Panc1 (cell line): ENCODE measurements at regions not wholly inside any gene's neighbourhood (a gene's known extent, or its start where the extent isn't known, plus 50 kb on each side); places are given as distances from the start of the nearest gene placed in this dataset.

Experiments
- ATAC-seq: fragments of 200-7000 bp; cut with Tn5 transposase; 2 replicates; pipeline ENCODE4 v1.9.1; 2020; ENCODE audit warnings: mild to moderate bottlenecking, moderate library complexity
- BruUV-seq: library from RNA; stranded (reverse); fragments of 400-500 nt; replicated peaks from 2 replicates; lab custom pipeline; 2021; lab: Mats Ljungman, UMichigan
- CTCF ChIA-PET: fragments of 300-600 bp; sonication (Branson Sonifier 250); formaldehyde crosslinking; loops from one replicate; lab custom pipeline; 2022; ENCODE audit warnings: antibody characterized with exemption; lab: Charles Lee
- POLR2A ChIA-PET: fragments of 300-600 bp; sonication (Branson Sonifier 250); formaldehyde crosslinking; loops from one replicate; lab custom pipeline; 2022; ENCODE audit warnings: antibody characterized with exemption; lab: Charles Lee
- DNase-seq: peaks from one replicate; pipeline ENCODE4 v3.0.0-alpha.2; 2010; ENCODE audit warnings: low read depth, low spot score
- H3K27ac ChIP-seq: 2 replicates; pipeline ENCODE4 v1.5.1; 2011; ENCODE audit warnings: mild to moderate bottlenecking, low read length, inconsistent platforms
- H3K27me3 ChIP-seq: fragments of 200-500 bp; sonication (Bioruptor generic); 2 replicates; pipeline ENCODE4 v1.6.0; 2014; ENCODE audit warnings: low read length, inconsistent platforms; ENCODE audit not compliant: control insufficient read depth, insufficient read depth
- H3K36me3 ChIP-seq: fragments of 200-500 bp; sonication (Bioruptor generic); 2 replicates; pipeline ENCODE4 v1.5.1; 2014; ENCODE audit warnings: inconsistent platforms, mild to moderate bottlenecking, low read length, moderate library complexity; ENCODE audit not compliant: control insufficient read depth, insufficient read depth
- H3K4me1 ChIP-seq: 2 replicates; pipeline ENCODE4 v1.5.1; 2011; ENCODE audit warnings: inconsistent platforms, mild to moderate bottlenecking, low read length, moderate library complexity; ENCODE audit not compliant: control insufficient read depth, insufficient read depth
- H3K4me3 ChIP-seq, 2 experiments: 2 replicates each; pipeline ENCODE4 v1.5.1; 2011 to 2012; ENCODE audit warnings: low read depth in 2 of 2, low read length in 2 of 2, mild to moderate bottlenecking in 2 of 2, inconsistent platforms in 1 of 2, moderate library complexity in 1 of 2
- H3K9me3 ChIP-seq: fragments of 200-500 bp; sonication (Bioruptor generic); 2 replicates; pipeline ENCODE4 v1.5.1; 2014; ENCODE audit warnings: low read depth, mild to moderate bottlenecking, inconsistent platforms, low read length, moderate library complexity; ENCODE audit not compliant: control insufficient read depth, insufficient read depth
- POLR2AphosphoS5 ChIP-seq: IDR thresholded peaks from 2 replicates; pipeline ENCODE4 v1.6.1; 2012; ENCODE audit warnings: mild to moderate bottlenecking, low read depth, low read length, moderate library complexity
- SIN3A ChIP-seq: IDR thresholded peaks from 2 replicates; pipeline ENCODE4 v1.6.1; 2012; ENCODE audit warnings: low read depth, mild to moderate bottlenecking, low read length, moderate library complexity, borderline replicate concordance; ENCODE audit not compliant: insufficient read depth
- TCF7L2 ChIP-seq: IDR thresholded peaks from 2 replicates; pipeline ENCODE4 v1.6.1; 2011; ENCODE audit warnings: mild to moderate bottlenecking, low read depth, low read length, inconsistent platforms
- in situ Hi-C: cut with HindIII; loops from 2 replicates; pipeline ENCODE4 v1.10.0; 2016; ENCODE audit warnings: low sequenced_read_pairs, low pct_unique_long_range_greater_than_20kb
- intact Hi-C: fragments of 100-400 bp; cut with micrococcal nuclease; formaldehyde crosslinking; loops from one replicate; pipeline ENCODE4 v1.10.0; 2022; ENCODE audit not compliant: unreplicated experiment
- TF ChIP-seq, protein P1 (sequence below), 2 experiments: IDR thresholded peaks; 2 replicates each; pipeline ENCODE4 v1.6.1; 2011 to 2012; ENCODE audit warnings: low read depth in 2 of 2, control low read depth in 1 of 2, low read length in 1 of 2, mild to moderate bottlenecking in 1 of 2, moderate library complexity in 1 of 2; ENCODE audit not compliant: insufficient read depth in 1 of 2
- TF ChIP-seq, protein P2 (sequence below): fragments of 450-650 bp; IDR thresholded peaks from 2 replicates; pipeline ENCODE4 v1.5.1; 2017; ENCODE audit warnings: mild to moderate bottlenecking

- no TSS peak for BruUV-seq
- CTCF ChIA-PET: no interaction called here
- POLR2A ChIA-PET: no interaction called here
These were observed 79.0 kb downstream of the TRIM29 start for GRCh38 chr11:120058931-120059330.

GRCh38 chr11:120057595-120058581 lies 80.0 kb downstream of the TRIM29 start:
- Histone ChIP-seq H3K9me3 (peaks cover 3% of the 10 kb centered on the region; the same call in 1 of the 2 replicates), H3K27me3 (peaks cover 15% of the 10 kb centered on the region), H3K4me3 (no peak overlapping the region), H3K36me3 (no peaks in the 10 kb centered on the region), H3K4me1 (no peaks in the 10 kb centered on the region), H3K27ac (no peak overlapping the region)
- ChIA-PET POLR2A (no interaction called here), CTCF (no interaction called here)
- BruUV-seq: no TSS peak
- TF ChIP-seq POLR2AphosphoS5 (no peak), TCF7L2 (no peak), SIN3A (no peak)
- TF ChIP-seq, protein P1, sequence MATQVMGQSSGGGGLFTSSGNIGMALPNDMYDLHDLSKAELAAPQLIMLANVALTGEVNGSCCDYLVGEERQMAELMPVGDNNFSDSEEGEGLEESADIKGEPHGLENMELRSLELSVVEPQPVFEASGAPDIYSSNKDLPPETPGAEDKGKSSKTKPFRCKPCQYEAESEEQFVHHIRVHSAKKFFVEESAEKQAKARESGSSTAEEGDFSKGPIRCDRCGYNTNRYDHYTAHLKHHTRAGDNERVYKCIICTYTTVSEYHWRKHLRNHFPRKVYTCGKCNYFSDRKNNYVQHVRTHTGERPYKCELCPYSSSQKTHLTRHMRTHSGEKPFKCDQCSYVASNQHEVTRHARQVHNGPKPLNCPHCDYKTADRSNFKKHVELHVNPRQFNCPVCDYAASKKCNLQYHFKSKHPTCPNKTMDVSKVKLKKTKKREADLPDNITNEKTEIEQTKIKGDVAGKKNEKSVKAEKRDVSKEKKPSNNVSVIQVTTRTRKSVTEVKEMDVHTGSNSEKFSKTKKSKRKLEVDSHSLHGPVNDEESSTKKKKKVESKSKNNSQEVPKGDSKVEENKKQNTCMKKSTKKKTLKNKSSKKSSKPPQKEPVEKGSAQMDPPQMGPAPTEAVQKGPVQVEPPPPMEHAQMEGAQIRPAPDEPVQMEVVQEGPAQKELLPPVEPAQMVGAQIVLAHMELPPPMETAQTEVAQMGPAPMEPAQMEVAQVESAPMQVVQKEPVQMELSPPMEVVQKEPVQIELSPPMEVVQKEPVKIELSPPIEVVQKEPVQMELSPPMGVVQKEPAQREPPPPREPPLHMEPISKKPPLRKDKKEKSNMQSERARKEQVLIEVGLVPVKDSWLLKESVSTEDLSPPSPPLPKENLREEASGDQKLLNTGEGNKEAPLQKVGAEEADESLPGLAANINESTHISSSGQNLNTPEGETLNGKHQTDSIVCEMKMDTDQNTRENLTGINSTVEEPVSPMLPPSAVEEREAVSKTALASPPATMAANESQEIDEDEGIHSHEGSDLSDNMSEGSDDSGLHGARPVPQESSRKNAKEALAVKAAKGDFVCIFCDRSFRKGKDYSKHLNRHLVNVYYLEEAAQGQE (IDR thresholded peaks at IDR 0.05; ENCODE audit: insufficient read depth in 1 of 2, low read depth in 2 of 2, low read length in 1 of 2): no peak
- TF ChIP-seq, protein P2, sequence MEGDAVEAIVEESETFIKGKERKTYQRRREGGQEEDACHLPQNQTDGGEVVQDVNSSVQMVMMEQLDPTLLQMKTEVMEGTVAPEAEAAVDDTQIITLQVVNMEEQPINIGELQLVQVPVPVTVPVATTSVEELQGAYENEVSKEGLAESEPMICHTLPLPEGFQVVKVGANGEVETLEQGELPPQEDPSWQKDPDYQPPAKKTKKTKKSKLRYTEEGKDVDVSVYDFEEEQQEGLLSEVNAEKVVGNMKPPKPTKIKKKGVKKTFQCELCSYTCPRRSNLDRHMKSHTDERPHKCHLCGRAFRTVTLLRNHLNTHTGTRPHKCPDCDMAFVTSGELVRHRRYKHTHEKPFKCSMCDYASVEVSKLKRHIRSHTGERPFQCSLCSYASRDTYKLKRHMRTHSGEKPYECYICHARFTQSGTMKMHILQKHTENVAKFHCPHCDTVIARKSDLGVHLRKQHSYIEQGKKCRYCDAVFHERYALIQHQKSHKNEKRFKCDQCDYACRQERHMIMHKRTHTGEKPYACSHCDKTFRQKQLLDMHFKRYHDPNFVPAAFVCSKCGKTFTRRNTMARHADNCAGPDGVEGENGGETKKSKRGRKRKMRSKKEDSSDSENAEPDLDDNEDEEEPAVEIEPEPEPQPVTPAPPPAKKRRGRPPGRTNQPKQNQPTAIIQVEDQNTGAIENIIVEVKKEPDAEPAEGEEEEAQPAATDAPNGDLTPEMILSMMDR: no peak
- ATAC-seq (no peak), DNase-seq (no peak)
- intact Hi-C loops: no loop called here
- in situ Hi-C loops: no loop called here

More at GRCh38 chr11:120058931-120059330, 79.0 kb downstream of the TRIM29 start:
- in situ Hi-C loops: no loop called here
- Histone ChIP-seq H3K9me3 (no peaks in the 10 kb centered on the region), H3K4me3 (no peak overlapping the region), H3K4me1 (no peaks in the 10 kb centered on the region), H3K27ac (no peak overlapping the region), H3K27me3 (peaks cover 15% of the 10 kb centered on the region; the same call in 1 of the 2 replicates), H3K36me3 (no peaks in the 10 kb centered on the region)
- TF ChIP-seq, protein P2: no peak
- no peak for TF ChIP-seq TCF7L2
- no peak for TF ChIP-seq SIN3A
- TF ChIP-seq POLR2AphosphoS5: no peak
- TF ChIP-seq, protein P1 (IDR thresholded peaks at IDR 0.05; ENCODE audit: insufficient read depth in 1 of 2, low read depth in 2 of 2, low read length in 1 of 2): no peak
- intact Hi-C loops: no loop called here
- ATAC-seq (no peak), DNase-seq (no peak)
